ENCODE measurements at regions not wholly inside any gene's neighbourhood (a gene's known extent, or its start where the extent isn't known, plus 50 kb on each side); places are given as distances from the start of the nearest gene placed in this dataset.
"Not testable (repeated sequence)": the region's sequence is repeated elsewhere in the genome, so short reads cannot be mapped to it uniquely, and the experiment has no call there.

DNA sequence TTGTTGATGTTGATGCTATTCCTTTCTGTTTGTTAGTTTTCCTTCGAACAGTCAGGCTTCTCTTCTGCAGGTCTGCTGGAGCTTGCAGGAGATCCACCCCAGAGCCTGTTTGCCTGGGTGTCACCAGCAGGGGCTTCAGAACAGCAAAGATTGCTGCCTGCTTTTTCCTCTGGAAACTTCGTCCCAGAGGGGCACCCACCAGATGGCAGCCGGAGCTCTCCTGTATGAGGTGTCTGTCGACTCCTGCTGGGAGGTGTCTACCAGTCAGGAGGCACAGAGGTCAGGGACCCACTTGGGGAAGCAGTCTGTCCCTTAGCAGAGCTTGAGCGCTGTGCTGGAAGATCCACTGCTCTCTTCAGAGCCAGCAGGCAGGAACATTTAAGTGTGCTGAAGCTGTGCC, 303.2 kb downstream of the ZIC1 start:
- CTCF ChIA-PET: no interaction called here
- no peaks in the 10 kb centered on the region for H3K4me1 Mint-ChIP-seq
- peaks cover 18% of the 10 kb centered on the region for H3K9me3 Mint-ChIP-seq
- H3K36me3 Mint-ChIP-seq (ENCODE audit: low read depth): no peaks in the 10 kb centered on the region
- POLR2A ChIA-PET: no interaction called here
- DNase-seq: no peak
- H3K27ac Mint-ChIP-seq: no peak overlapping the region
- H3K27me3 Mint-ChIP-seq: no peaks in the 10 kb centered on the region
- H3K4me3 Mint-ChIP-seq: no peak overlapping the region

- H3K4me3 Mint-ChIP-seq; H3K4me1 Mint-ChIP-seq; CTCF ChIA-PET; H3K27ac Mint-ChIP-seq; POLR2A ChIA-PET; DNase-seq; H3K36me3 Mint-ChIP-seq (ENCODE audit: low read depth); H3K27me3 Mint-ChIP-seq: not testable (repeated sequence)
- peaks cover 18% of the 10 kb centered on the region for H3K9me3 Mint-ChIP-seq
Observed at GRCh38 chr3:147712758-147713157, 303.6 kb downstream of the ZIC1 start.

- Mint-ChIP-seq H3K27ac (no peak overlapping the region), H3K4me1 (no peaks in the 10 kb centered on the region), H3K27me3 (no peaks in the 10 kb centered on the region), H3K9me3 (peaks cover 18% of the 10 kb centered on the region), H3K4me3 (no peak overlapping the region), H3K36me3 (ENCODE audit: low read depth) (no peaks in the 10 kb centered on the region)
- ChIA-PET POLR2A (no interaction called here), CTCF (no interaction called here)
- DNase-seq: no peak
Observed at GRCh38 chr3:147713234-147714133, 304.3 kb downstream of the ZIC1 start.

DNA sequence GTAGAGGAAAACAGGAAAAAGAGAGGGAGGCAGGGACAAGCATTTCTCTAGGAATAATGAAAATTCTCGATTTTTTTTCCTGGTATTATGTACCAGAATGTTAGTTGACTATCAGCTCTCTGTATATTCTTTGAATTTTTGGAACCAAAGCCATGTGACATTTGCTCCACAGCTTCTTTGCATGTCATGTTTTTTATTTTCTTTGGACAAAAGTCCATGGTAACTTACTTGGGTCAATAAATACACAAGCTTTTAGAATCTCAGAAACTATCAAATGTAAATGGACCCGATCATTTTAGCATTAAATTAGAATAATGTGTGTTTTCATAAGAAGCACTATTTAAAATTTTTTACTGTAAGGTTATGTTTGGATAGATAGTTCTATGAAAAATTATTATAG, 320.5 kb downstream of the ZIC1 start:
- Mint-ChIP-seq H3K4me3 (no peak overlapping the region), H3K27ac (no peak overlapping the region), H3K4me1 (no peaks in the 10 kb centered on the region), H3K36me3 (ENCODE audit: low read depth) (no peaks in the 10 kb centered on the region), H3K27me3 (no peaks in the 10 kb centered on the region), H3K9me3 (peaks cover 5% of the 10 kb centered on the region)
- ChIA-PET POLR2A (no interaction called here), CTCF (no interaction called here)
- no peak for DNase-seq

- no peaks in the 10 kb centered on the region for H3K4me1 Mint-ChIP-seq
- no peak overlapping the region for H3K27ac Mint-ChIP-seq
Observed at GRCh38 chr3:147730284-147730683, 321.1 kb downstream of the ZIC1 start.

DNA sequence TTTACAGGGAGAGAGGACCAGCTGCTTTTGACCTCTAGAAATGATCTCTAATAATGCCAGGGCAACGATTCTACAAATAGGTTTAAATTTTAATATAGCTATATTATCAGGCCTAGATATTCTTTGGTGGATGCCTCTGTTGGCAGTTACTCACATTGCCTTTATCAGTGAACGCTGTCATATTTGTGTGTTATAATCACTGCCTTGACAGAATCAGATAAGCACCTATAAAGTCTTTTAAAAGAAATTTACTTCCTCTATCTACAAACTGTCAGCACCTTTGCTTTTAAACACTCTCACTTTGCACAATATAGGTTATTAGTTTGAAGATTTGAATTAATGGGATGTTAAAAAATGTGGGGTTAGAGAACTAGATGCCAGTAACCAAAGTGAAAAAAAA, 324.1 kb downstream of the ZIC1 start:
- POLR2A ChIA-PET: no interaction called here
- Mint-ChIP-seq H3K27ac (no peak overlapping the region), H3K4me3 (no peak overlapping the region), H3K9me3 (no peaks in the 10 kb centered on the region), H3K36me3 (ENCODE audit: low read depth) (no peaks in the 10 kb centered on the region), H3K4me1 (no peaks in the 10 kb centered on the region), H3K27me3 (no peaks in the 10 kb centered on the region)
- no peak for DNase-seq
- CTCF ChIA-PET: no interaction called here

More at GRCh38 chr3:147730284-147730683, 321.1 kb downstream of the ZIC1 start:
- DNase-seq: no peak
- POLR2A ChIA-PET: no interaction called here
- Mint-ChIP-seq H3K36me3 (ENCODE audit: low read depth) (no peaks in the 10 kb centered on the region), H3K4me3 (no peak overlapping the region), H3K27me3 (no peaks in the 10 kb centered on the region), H3K9me3 (peaks cover 5% of the 10 kb centered on the region)
- CTCF ChIA-PET: no interaction called here

- Mint-ChIP-seq H3K27me3 (no peaks in the 10 kb centered on the region), H3K36me3 (ENCODE audit: low read depth) (no peaks in the 10 kb centered on the region), H3K4me1 (no peaks in the 10 kb centered on the region), H3K27ac (no peak overlapping the region), H3K9me3 (no peaks in the 10 kb centered on the region), H3K4me3 (no peak overlapping the region)
- DNase-seq: no peak
- CTCF ChIA-PET: no interaction called here
- POLR2A ChIA-PET: no interaction called here
Observed at GRCh38 chr3:147735616-147736015, 326.5 kb downstream of the ZIC1 start.

GRCh38 chr3:147736226-147736625, 327.1 kb downstream of the ZIC1 start:
- Mint-ChIP-seq H3K4me3 (no peak overlapping the region), H3K4me1 (no peaks in the 10 kb centered on the region), H3K9me3 (no peaks in the 10 kb centered on the region), H3K27ac (no peak overlapping the region), H3K27me3 (no peaks in the 10 kb centered on the region), H3K36me3 (ENCODE audit: low read depth) (no peaks in the 10 kb centered on the region)
- POLR2A ChIA-PET: no interaction called here
- CTCF ChIA-PET: no interaction called here
- DNase-seq: no peak

DNA sequence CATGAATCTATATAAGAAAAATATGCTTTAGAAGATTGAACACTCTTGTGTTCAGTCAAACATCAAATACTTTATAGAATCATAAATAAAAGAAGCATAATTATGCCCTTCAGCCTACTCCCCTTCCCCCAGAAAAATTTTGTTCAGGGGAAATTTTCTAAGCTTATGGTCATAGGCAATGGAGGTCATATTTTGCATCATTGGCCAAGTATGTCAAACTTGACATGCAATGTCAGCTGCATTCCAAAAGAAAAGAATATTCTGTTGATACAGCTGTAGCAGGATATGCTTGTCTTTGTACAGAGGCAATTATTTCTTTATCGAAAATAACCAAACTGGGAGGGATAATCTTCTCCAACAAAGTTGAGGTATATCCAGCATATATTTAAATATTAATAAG, 328.2 kb downstream of the ZIC1 start:
- no peak overlapping the region for H3K27ac Mint-ChIP-seq
- no peaks in the 10 kb centered on the region for H3K36me3 Mint-ChIP-seq (ENCODE audit: low read depth)
- no peaks in the 10 kb centered on the region for H3K4me1 Mint-ChIP-seq
- H3K27me3 Mint-ChIP-seq: no peaks in the 10 kb centered on the region
- no peaks in the 10 kb centered on the region for H3K9me3 Mint-ChIP-seq
- no peak overlapping the region for H3K4me3 Mint-ChIP-seq
- no peak for DNase-seq
- ChIA-PET CTCF (no interaction called here), POLR2A (no interaction called here)

DNA sequence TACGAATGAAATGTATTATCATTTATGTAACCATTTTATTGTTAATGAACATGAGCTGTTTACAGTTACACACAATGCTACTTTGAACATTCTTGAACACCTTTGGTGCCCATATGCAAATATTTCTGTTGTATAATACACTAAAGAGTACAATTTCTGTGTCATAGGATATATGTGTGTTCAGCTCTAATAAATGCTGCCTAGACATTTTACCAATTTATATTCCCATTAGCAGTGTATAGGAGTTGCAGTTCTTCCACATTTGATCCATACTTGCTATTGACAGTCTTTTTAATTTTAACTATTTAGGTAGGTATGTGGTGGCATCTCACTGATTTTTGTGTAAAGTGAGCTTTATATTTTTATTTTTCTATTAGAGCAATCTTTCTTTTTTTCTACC, 331.8 kb downstream of the ZIC1 start:
- Mint-ChIP-seq H3K4me1 (no peaks in the 10 kb centered on the region), H3K4me3 (no peak overlapping the region), H3K27ac (no peak overlapping the region), H3K27me3 (no peaks in the 10 kb centered on the region), H3K36me3 (ENCODE audit: low read depth) (no peaks in the 10 kb centered on the region), H3K9me3 (peaks cover 2% of the 10 kb centered on the region)
- CTCF ChIA-PET: no interaction called here
- no peak for DNase-seq
- POLR2A ChIA-PET: no interaction called here

DNA sequence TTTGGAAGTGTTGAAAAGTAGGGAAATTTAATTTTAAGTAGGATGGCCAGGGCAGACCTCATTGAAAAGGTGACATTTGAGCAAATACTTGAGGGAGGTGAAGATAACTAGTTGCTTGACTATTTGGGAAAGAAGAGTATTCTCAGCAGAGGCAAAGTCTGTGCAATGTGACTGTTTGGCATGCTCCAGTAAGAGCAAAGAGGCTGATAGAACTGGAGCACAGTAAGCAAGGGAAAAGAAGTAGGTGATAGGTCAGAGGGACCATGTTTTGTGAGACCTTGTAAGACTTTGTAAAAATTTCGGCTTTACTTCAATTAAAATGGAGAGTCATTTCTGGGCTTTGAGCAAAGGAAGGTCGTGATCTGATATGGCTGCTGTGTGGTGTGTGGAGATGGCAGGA, 335.8 kb downstream of the ZIC1 start:
- peaks cover 4% of the 10 kb centered on the region for H3K9me3 Mint-ChIP-seq
- H3K4me3 Mint-ChIP-seq: no peak overlapping the region
- H3K27me3 Mint-ChIP-seq: no peaks in the 10 kb centered on the region
- no peak for DNase-seq
- ChIA-PET CTCF (no interaction called here), POLR2A (no interaction called here)
- no peaks in the 10 kb centered on the region for H3K36me3 Mint-ChIP-seq (ENCODE audit: low read depth)
- no peaks in the 10 kb centered on the region for H3K4me1 Mint-ChIP-seq
- H3K27ac Mint-ChIP-seq: no peak overlapping the region

GRCh38 chr3:147755310-147755709, 346.1 kb downstream of the ZIC1 start:
- Mint-ChIP-seq H3K27me3 (no peaks in the 10 kb centered on the region), H3K9me3 (no peaks in the 10 kb centered on the region), H3K4me3 (no peak overlapping the region), H3K4me1 (no peaks in the 10 kb centered on the region), H3K36me3 (ENCODE audit: low read depth) (no peaks in the 10 kb centered on the region), H3K27ac (no peak overlapping the region)
- ChIA-PET POLR2A (no interaction called here), CTCF (no interaction called here)
- DNase-seq: no peak

DNA sequence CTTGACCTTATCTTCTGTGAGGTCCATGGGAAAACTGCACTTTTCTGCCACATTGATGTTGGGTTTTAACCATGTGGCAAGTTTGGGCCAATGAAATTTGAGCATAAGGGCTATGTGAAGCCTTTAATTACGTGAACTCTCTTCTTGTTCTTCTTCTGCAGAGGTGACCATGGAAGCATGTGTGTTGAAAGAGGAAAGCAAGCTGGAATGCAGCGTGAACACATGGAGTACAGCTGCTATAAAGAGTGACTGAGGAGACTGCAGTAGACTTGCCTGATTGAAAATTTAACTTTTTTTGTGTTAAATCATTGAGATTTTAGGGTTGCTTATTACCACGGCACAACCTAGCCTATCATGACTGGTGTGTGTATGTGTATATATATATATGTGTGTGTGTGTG, 347.3 kb downstream of the ZIC1 start:
- Mint-ChIP-seq H3K27me3 (no peaks in the 10 kb centered on the region), H3K9me3 (no peaks in the 10 kb centered on the region), H3K4me1 (no peaks in the 10 kb centered on the region), H3K4me3 (no peak overlapping the region), H3K36me3 (ENCODE audit: low read depth) (no peaks in the 10 kb centered on the region), H3K27ac (no peak overlapping the region)
- no peak for DNase-seq
- POLR2A ChIA-PET: no interaction called here
- CTCF ChIA-PET: no interaction called here

GRCh38 chr3:147757866-147758265, 348.7 kb downstream of the ZIC1 start:
- H3K27me3 Mint-ChIP-seq: no peaks in the 10 kb centered on the region
- H3K27ac Mint-ChIP-seq: no peak overlapping the region
- no peaks in the 10 kb centered on the region for H3K4me1 Mint-ChIP-seq
- CTCF ChIA-PET: no interaction called here
- DNase-seq: no peak
- H3K4me3 Mint-ChIP-seq: no peak overlapping the region
- no peaks in the 10 kb centered on the region for H3K9me3 Mint-ChIP-seq
- H3K36me3 Mint-ChIP-seq (ENCODE audit: low read depth): no peaks in the 10 kb centered on the region
- POLR2A ChIA-PET: no interaction called here

All from activated CD4-positive, alpha-beta memory T cell treated with anti-CD3 and anti-CD28 coated beads, Interleukin-2, amount 10 ng/mL, durations not matched to agents 7 days and 5 days (primary cell).